Gastroesophageal sphincter (tissue), 3 donors: ENCODE measurements at regions not wholly inside any gene's neighbourhood (a gene's known extent, or its start where the extent isn't known, plus 50 kb on each side); places are given as distances from the start of the nearest gene placed in this dataset.

Experiments
- CTCF ChIP-seq, 4 experiments: fragments of 200-600 bp in 2 of 4; fragments of 450-650 bp in 2 of 4; sonication (generic) in 1 of 4; IDR thresholded peaks; one replicate each; pipeline ENCODE4 v1.5.1; 2017 to 2019; ENCODE audit warnings: antibody characterized with exemption in 4 of 4, mild to moderate bottlenecking in 2 of 4, moderate library complexity in 2 of 4
- POLR2A ChIP-seq, 2 donors: fragments of 450-650 bp; IDR thresholded peaks; one replicate each; pipeline ENCODE4 v1.6.1; 2017; ENCODE audit warnings: antibody characterized with exemption in 2 of 2, mild to moderate bottlenecking in 2 of 2, moderate library complexity in 1 of 2

DNA sequence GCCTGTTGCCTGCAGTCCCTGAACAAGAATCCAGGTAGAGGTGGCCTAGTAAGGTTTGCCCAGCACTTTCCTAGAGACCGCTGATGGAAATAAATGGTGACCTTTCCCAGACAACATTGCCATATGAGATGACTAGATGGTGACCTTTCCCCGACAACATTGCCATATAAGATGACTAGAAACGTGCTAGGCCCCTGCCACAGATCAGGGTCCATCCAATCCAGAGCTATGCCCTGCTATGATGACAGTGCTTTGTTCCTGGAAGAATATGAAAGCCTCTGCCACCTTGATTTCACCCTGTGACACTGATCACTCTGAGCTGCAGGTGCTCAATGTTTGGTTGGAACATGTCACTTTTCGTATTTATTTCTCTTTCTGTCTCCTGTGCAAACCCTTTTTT is 133.8 kb upstream of the SPTLC3 start:
- no peak for TF ChIP-seq CTCF (IDR thresholded peaks at IDR 0.05)
- TF ChIP-seq POLR2A (IDR thresholded peaks at IDR 0.05): no peak
